HG03457 (cell line): ENCODE measurements at regions not wholly inside any gene's neighbourhood (a gene's known extent, or its start where the extent isn't known, plus 50 kb on each side); places are given as distances from the start of the nearest gene placed in this dataset.

Experiments used
- ATAC-seq: cut with Tn5 transposase; IDR thresholded peaks from one replicate; pipeline ENCODE4 v1.9.1; 2021; ENCODE audit warnings: moderate number of reproducible peaks; ENCODE audit not compliant: unreplicated experiment

- ATAC-seq: no peak
Observed at GRCh38 chr5:35367526-35367925, 137.2 kb upstream of the PRLR start.

GRCh38 chr5:35365758-35366157 is 135.5 kb upstream of the PRLR start:
- no peak for ATAC-seq

- ATAC-seq: no peak
Observed at GRCh38 chr5:35364350-35364749, 134.1 kb upstream of the PRLR start.

DNA sequence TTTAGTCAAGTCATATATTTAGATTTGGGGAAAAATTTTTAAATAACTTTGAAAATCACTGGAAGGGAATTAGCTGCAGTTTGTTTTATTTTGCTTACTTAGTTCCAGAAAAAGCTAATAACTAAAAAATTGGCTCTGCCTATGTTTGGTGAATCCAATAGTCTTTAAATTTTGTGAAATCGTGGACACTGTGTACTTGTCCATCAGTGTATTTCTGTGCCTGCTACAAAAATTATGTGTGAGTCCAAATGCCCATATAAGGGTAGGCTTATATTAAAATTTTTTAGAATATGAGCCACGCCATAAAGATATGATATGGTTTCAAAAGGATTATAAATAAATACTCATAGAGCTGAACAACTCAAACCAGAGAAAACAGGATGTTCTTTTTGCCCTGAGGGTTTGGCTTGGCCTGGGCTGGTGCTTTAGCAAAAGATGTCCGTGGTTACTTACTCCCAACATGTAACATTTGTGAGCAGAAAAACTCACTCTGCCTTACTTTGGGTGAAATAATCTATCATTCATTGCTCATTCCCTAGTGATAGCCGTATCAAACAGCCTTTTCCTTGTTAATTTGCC is 133.2 kb upstream of the PRLR start:
- no peak for ATAC-seq

DNA sequence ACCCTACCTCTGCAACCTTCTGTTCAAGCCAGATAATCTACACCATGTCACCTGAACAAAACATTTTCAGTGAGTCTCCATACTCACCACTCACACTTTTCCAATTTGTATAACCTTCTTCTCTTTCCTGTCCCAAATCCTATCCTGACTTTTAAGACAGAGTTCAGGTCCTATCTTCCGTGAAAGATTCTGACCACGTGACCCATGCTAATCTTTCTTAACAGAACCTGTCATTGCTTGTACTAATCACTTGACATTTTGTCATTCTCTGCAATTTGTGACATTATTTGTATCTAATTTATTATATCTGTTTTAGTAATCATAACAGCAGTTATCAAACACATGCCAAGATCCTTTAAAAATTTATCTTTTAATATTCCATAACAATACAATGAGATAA is 132.5 kb upstream of the PRLR start:
- no peak for ATAC-seq

- no peak for ATAC-seq
Observed at GRCh38 chr5:35360671-35361070, 130.4 kb upstream of the PRLR start.

GRCh38 chr5:35359859-35360258 is 129.6 kb upstream of the PRLR start:
- ATAC-seq: no peak

DNA sequence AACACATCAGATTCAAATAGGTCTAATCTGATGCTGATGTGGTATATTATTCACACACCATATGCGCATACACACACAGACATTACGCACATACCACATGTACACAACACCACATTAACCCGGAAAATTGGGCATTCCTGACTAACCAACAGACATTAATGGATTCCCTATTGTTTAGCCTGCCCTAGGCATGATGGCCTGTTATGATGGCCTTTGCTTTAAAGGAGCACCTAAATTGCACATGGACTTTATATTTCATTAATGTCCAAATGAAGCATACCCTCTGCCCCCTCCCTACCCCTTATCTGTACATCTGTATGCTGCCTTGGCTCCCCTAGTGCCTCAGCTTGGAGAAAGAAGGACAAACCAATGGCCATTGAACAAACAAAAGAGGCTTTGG is 127.7 kb upstream of the PRLR start:
- ATAC-seq: no peak

DNA sequence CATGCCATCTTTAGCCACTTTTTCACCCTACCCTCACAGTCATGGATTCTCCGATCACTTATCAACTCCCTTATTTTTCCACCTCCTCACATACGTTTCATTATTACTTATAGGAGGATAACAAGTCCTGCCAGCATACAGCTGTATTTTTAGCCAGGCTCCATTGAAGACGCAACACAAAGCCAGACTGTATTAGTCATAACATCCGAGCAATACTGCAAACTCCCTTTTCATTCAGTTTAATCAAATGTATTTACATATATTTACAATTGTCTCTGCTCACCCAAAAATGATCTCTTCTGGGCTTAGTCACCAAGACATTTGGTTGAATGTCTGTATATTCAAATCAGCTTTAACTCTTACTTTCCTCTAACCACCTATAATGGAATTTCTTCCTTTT is 126.4 kb upstream of the PRLR start:
- ATAC-seq: no peak

DNA sequence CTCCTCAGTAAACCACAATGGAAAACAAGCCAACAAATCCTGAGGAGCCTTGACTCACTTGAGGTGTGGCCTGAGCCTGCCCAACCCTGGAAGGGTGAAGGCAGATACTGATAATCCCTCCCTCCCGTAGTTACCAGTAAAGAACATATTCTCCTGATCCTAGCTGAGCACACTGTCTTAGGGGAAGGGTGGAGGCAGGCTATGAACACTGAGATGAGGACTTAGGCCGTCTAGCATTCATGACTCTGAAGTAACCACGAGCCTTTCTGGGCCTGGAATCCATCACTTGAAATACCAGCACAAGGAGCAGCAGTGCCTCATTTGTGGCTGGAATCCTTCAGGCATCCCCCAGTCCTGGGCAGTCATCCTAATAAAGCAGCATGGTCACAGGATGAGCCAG is 124.5 kb upstream of the PRLR start:
- ATAC-seq: no peak

DNA sequence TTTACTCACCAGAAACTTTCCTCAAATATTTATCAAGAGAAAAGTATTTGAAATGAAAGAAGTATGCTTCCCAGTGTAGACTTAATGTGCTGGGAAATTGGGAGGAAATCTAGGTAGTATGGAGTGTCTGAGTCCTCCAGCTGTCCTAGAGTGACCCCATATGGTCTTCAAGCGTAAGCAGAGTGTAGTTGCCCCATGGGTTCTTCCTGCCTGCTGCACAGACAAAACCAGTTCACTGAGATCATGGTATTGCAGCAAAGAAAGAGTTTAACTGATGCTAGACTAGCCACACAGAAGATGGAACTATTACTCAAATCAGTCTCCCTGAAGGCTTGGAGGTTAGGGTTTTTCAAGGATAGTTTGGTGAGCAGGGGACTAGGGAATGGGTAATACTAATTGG is 114.9 kb upstream of the PRLR start:
- ATAC-seq: no peak

DNA sequence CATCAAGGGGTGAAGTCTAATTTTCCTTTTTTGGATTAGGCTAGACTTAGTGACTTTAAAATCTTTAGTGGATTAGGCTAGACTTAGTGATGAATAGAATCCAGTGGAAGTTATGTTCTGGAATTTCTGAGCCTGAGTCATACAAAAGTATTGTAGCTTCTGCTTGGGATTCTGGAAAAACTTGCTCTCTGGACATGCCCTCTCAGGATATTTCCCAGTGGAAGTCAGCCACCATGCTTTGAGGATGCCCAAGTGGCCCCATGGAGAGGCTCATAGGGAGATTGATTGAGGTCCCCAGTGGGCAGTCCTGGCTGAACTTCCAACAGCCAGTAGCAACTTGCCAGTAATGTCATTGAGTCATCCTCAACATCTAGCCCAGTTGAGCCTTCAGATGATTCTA is 112.4 kb upstream of the PRLR start:
- ATAC-seq: no peak

- no peak for ATAC-seq
Observed at GRCh38 chr5:35341189-35341588, 110.9 kb upstream of the PRLR start.

DNA sequence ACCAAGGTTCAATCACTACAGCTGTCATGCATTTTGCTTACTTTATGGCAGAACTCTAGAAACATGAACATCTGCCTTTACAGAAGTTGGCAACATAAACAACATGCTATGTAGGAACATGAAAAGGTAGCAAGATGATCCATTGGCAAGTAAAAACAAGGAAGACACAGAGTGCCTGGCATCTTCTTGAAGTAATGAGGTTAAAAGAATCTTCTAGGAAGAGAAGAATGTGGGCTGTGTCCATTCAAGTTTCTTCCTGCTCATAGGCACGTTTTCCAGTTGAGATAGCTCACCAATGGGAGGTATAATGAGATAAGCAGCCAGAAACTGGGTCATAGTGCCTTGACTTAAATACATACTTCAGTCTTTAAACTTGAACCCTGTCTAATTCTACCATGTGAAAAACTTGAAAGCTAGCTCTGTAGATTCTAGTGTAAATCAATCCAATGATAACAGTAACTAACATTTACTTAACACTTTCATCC is 109.4 kb upstream of the PRLR start:
- no peak for ATAC-seq

GRCh38 chr5:35339006-35339405 is 108.7 kb upstream of the PRLR start:
- ATAC-seq: no peak

DNA sequence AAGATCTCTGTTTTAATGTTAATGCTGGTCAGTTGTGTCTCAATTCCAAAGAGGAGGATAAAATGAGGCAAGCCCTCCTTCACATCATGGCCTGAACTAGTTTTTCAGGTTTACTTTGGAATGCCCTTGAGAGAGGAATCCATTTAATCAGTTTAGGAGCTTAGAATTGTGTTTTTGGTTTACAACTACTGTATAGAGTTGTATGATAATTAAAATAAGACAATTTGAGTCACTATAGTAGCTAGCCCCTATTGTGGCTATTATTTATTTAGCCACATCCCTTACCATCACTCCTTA is 107.8 kb upstream of the PRLR start:
- ATAC-seq: no peak

DNA sequence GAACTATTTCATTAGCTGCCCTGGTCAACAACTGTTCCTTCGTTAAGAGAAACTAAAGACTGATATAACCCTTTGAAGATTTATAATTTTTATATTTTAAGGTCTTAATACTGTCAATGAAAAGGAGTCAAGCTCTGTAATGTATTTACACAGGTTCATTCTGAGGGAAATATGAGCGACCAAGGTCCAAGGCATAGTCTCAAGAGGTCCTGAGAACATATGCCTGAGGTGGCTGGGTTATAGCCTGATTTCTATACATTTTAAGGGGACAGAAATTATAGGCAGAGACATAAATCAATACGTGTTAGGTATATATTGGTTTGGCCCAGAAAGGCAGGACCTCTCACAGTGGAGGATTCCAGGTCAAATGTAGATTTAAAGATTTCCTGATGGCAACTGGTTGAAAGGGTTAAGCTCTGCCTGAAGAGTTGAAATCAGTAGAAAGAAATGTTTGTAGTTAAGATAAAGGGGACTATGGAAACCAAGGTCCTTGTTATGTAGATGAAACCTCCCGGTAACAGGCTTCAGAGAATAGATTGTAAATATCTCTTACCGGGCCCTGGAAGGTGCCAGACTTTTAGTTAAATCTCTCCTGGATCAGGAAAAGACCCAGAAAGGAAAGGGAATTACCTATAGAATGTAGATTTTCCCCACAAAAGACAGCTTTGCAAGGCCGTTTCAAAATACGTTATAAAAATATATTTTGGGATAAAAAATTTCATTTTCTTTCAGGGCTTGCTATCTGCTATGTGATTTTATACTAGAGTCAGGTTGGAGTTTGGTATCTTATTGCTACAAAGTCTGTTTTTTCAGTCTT is 107.3 kb upstream of the PRLR start:
- no peak for ATAC-seq

- no peak for ATAC-seq
Observed at GRCh38 chr5:35336230-35336629, 105.9 kb upstream of the PRLR start.

DNA sequence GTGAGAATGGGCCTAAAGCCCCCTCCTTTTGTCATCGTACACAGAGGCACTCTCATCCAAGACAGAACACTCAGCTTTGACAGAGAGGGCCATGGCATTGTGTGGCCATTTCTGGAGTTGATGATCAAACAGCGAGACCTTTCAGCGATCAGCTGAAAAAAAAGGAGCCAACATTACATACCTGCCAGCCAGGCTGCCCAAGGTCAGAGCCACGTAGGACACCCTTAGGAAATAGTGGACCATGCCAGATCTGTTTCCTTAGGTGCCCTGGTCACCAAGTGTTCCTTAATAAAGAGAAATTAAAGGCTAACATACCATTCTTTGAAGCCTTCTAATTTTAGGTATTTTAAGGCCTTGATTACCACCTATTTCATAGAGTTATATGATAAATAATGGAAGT is 105.5 kb upstream of the PRLR start:
- no peak for ATAC-seq

DNA sequence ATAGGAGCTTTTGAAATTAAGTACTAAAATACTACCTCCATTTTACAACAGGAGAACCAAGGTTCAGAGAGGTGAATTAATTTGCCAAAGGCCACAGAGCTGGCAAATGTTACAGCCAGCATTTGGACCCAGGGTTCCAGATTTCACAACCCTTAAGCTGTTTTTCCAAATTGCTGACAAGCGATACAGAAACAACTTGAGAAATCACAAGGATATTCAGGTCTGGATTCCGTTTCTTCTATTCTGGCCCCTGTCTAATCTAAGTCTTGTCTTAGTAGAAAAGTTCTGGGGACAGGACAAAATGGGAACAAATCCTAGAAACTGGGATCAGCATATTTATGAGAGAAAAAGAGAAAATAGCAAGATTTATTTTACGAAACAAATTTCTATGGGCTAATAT is 103.1 kb upstream of the PRLR start:
- no peak for ATAC-seq

DNA sequence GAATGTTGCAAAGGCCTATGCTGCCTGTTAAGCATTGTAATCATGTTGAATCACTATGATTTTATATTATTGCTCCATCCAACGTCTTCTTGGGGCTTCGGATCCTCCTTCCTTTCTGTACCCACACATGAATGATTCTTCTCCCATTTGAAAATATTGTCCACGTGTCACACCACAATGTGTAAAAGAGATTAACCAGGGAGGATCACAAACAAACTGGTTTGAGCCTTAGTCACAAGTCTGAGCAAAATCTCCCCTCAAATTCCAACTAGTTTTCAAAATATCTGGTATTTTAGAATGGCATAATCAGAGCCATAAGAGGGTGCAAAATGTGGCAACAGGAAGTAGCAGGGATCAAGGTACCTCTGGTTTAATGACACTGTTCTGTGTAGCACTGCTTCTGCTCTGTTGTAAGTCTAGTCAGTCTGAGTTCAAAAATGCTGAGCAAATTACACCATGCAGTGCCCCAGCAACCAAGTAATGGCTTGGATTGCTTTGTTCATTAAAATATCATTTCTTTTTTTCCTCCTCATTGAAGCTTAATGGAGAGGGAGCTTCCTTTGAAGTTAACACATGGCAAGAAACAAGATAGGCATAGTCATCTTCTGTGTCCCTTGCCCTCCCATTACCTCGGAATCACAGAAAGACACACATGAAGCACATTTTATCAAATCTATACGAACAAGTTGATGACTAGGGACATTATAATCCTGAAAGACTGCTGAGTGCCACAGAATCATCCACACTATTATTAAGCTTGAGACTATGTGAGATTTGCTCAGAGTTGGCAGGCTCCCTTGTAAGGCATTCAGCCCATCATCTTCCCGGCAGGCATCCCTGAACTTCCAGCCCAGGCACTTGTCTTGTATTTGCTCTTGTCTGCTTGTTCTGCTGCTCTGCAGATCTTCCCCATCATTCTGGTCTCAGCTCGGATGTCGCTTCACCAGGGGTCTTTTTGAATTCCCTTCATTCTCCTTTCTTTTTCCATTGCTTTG is 102.0 kb upstream of the PRLR start:
- no peak for ATAC-seq

DNA sequence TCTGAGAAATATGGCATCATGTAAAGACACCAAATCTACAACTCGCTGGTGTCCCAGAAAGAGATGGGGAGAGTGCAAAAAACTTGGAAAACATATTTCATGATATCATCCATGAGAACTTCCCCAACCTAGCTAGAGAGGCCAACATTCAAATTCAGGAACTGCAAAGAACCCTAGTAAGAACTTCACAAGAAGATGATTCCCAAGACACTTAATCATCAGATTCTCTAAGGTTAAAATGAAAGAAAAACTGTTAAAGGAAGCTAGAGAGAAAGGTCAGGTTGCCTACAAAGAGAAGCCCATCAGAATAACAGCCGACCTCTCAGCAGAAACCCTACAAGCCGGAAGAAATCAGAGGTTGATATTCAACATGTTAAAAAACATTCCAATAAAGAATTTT is 95.5 kb upstream of the PRLR start:
- ATAC-seq: no peak
